ENCODE measurements at regions not wholly inside any gene's neighbourhood (a gene's known extent, or its start where the extent isn't known, plus 50 kb on each side); places are given as distances from the start of the nearest gene placed in this dataset.

- TF ChIP-seq CTCF (IDR thresholded peaks at IDR 0.05): no peak
- TF ChIP-seq POLR2A (IDR thresholded peaks at IDR 0.05): no peak
These were observed 159.0 kb upstream of the CHRNA7 start for GRCh38 chr15:31871166-31871886.

Measured in right lobe of liver (tissue), 4 donors.